ENCODE measurements at regions not wholly inside any gene's neighbourhood (a gene's known extent, or its start where the extent isn't known, plus 50 kb on each side); places are given as distances from the start of the nearest gene placed in this dataset.
"Not testable (repeated sequence)": the region's sequence is repeated elsewhere in the genome, so short reads cannot be mapped to it uniquely, and the experiment has no call there.

GRCh38 chr18:45339810-45340550 is 275.3 kb upstream of the SLC14A2 start:
- POLR2A ChIA-PET, result no interaction called here
- H3K36me3 Mint-ChIP-seq (ENCODE audit: low read depth), result no peaks in the 10 kb centered on the region
- CTCF ChIA-PET, result no interaction called here
- H3K4me3 Mint-ChIP-seq, result no peak overlapping the region
- no peaks in the 10 kb centered on the region for H3K4me1 Mint-ChIP-seq
- H3K27ac Mint-ChIP-seq, result no peak overlapping the region
- H3K27me3 Mint-ChIP-seq, result peaks cover 2% of the 10 kb centered on the region
- no peaks in the 10 kb centered on the region for H3K9me3 Mint-ChIP-seq
- DNase-seq, result no peak

GRCh38 chr18:45340884-45341283 is 274.4 kb upstream of the SLC14A2 start:
- ChIA-PET POLR2A (no interaction called here), CTCF (no interaction called here)
- no peak for DNase-seq
- Mint-ChIP-seq H3K27ac (no peak overlapping the region), H3K36me3 (ENCODE audit: low read depth) (no peaks in the 10 kb centered on the region), H3K27me3 (no peaks in the 10 kb centered on the region), H3K9me3 (no peaks in the 10 kb centered on the region), H3K4me1 (no peaks in the 10 kb centered on the region), H3K4me3 (no peak overlapping the region)

- CTCF ChIA-PET, result no interaction called here
- POLR2A ChIA-PET, result no interaction called here
These were observed 273.8 kb upstream of the SLC14A2 start for GRCh38 chr18:45341454-45341853.

GRCh38 chr18:45342166-45342565 is 273.1 kb upstream of the SLC14A2 start:
- no peaks in the 10 kb centered on the region for H3K27me3 Mint-ChIP-seq
- H3K9me3 Mint-ChIP-seq, result no peaks in the 10 kb centered on the region
- ChIA-PET POLR2A (no interaction called here), CTCF (no interaction called here)
- H3K4me3 Mint-ChIP-seq, result no peak overlapping the region
- H3K36me3 Mint-ChIP-seq (ENCODE audit: low read depth), result no peaks in the 10 kb centered on the region
- H3K4me1 Mint-ChIP-seq, result no peaks in the 10 kb centered on the region
- DNase-seq, result no peak
- H3K27ac Mint-ChIP-seq, result no peak overlapping the region

More at GRCh38 chr18:45341454-45341853, 273.8 kb upstream of the SLC14A2 start:
- no peak overlapping the region for H3K27ac Mint-ChIP-seq
- no peaks in the 10 kb centered on the region for H3K27me3 Mint-ChIP-seq
- no peak for DNase-seq
- no peaks in the 10 kb centered on the region for H3K4me1 Mint-ChIP-seq
- H3K9me3 Mint-ChIP-seq, result no peaks in the 10 kb centered on the region
- H3K4me3 Mint-ChIP-seq, result no peak overlapping the region
- H3K36me3 Mint-ChIP-seq (ENCODE audit: low read depth), result no peaks in the 10 kb centered on the region

- ChIA-PET POLR2A (no interaction called here), CTCF (no interaction called here)
- Mint-ChIP-seq H3K9me3 (no peaks in the 10 kb centered on the region), H3K4me3 (no peak overlapping the region), H3K27me3 (no peaks in the 10 kb centered on the region), H3K27ac (no peak overlapping the region), H3K4me1 (no peaks in the 10 kb centered on the region), H3K36me3 (ENCODE audit: low read depth) (no peaks in the 10 kb centered on the region)
- DNase-seq, result no peak
These were observed 272.6 kb upstream of the SLC14A2 start for GRCh38 chr18:45342653-45343052.

GRCh38 chr18:45343365-45343764 is 271.9 kb upstream of the SLC14A2 start:
- no peaks in the 10 kb centered on the region for H3K9me3 Mint-ChIP-seq
- DNase-seq, result no peak
- ChIA-PET CTCF (no interaction called here), POLR2A (no interaction called here)
- no peaks in the 10 kb centered on the region for H3K36me3 Mint-ChIP-seq (ENCODE audit: low read depth)
- no peaks in the 10 kb centered on the region for H3K27me3 Mint-ChIP-seq
- H3K27ac Mint-ChIP-seq, result no peak overlapping the region
- H3K4me1 Mint-ChIP-seq, result no peaks in the 10 kb centered on the region
- H3K4me3 Mint-ChIP-seq, result no peak overlapping the region

- CTCF ChIA-PET; H3K27ac Mint-ChIP-seq; DNase-seq; H3K4me3 Mint-ChIP-seq; H3K27me3 Mint-ChIP-seq; H3K36me3 Mint-ChIP-seq (ENCODE audit: low read depth); POLR2A ChIA-PET; H3K9me3 Mint-ChIP-seq; H3K4me1 Mint-ChIP-seq: not testable (repeated sequence)
These were observed 270.6 kb upstream of the SLC14A2 start for GRCh38 chr18:45344680-45345079.

GRCh38 chr18:45349019-45349418 is 266.3 kb upstream of the SLC14A2 start:
- no peaks in the 10 kb centered on the region for H3K36me3 Mint-ChIP-seq (ENCODE audit: low read depth)
- no peak overlapping the region for H3K4me3 Mint-ChIP-seq
- no peak for DNase-seq
- CTCF ChIA-PET, result no interaction called here
- POLR2A ChIA-PET, result no interaction called here
- no peaks in the 10 kb centered on the region for H3K27me3 Mint-ChIP-seq
- H3K27ac Mint-ChIP-seq, result no peak overlapping the region
- H3K9me3 Mint-ChIP-seq, result no peaks in the 10 kb centered on the region
- no peaks in the 10 kb centered on the region for H3K4me1 Mint-ChIP-seq

GRCh38 chr18:45349467-45349866 is 265.8 kb upstream of the SLC14A2 start:
- no peak overlapping the region for H3K27ac Mint-ChIP-seq
- no peaks in the 10 kb centered on the region for H3K27me3 Mint-ChIP-seq
- ChIA-PET POLR2A (no interaction called here), CTCF (no interaction called here)
- H3K9me3 Mint-ChIP-seq, result no peaks in the 10 kb centered on the region
- no peaks in the 10 kb centered on the region for H3K36me3 Mint-ChIP-seq (ENCODE audit: low read depth)
- DNase-seq, result no peak
- no peak overlapping the region for H3K4me3 Mint-ChIP-seq
- H3K4me1 Mint-ChIP-seq, result no peaks in the 10 kb centered on the region

GRCh38 chr18:45350404-45351156 is 264.7 kb upstream of the SLC14A2 start:
- Mint-ChIP-seq H3K4me3 (no peak overlapping the region), H3K4me1 (no peaks in the 10 kb centered on the region), H3K27me3 (no peaks in the 10 kb centered on the region), H3K9me3 (no peaks in the 10 kb centered on the region), H3K36me3 (ENCODE audit: low read depth) (no peaks in the 10 kb centered on the region), H3K27ac (no peak overlapping the region)
- ChIA-PET CTCF (no interaction called here), POLR2A (no interaction called here)
- DNase-seq, result no peak

GRCh38 chr18:45352874-45353273 is 262.4 kb upstream of the SLC14A2 start:
- H3K4me1 Mint-ChIP-seq, result no peaks in the 10 kb centered on the region
- no peaks in the 10 kb centered on the region for H3K27me3 Mint-ChIP-seq
- H3K9me3 Mint-ChIP-seq, result no peaks in the 10 kb centered on the region
- no peak for DNase-seq
- H3K36me3 Mint-ChIP-seq (ENCODE audit: low read depth), result no peaks in the 10 kb centered on the region
- no peak overlapping the region for H3K27ac Mint-ChIP-seq
- no peak overlapping the region for H3K4me3 Mint-ChIP-seq
- ChIA-PET CTCF (no interaction called here), POLR2A (no interaction called here)

GRCh38 chr18:45353530-45353929 is 261.7 kb upstream of the SLC14A2 start:
- POLR2A ChIA-PET, result no interaction called here
- no peak for DNase-seq
- Mint-ChIP-seq H3K9me3 (no peaks in the 10 kb centered on the region), H3K4me1 (no peaks in the 10 kb centered on the region), H3K36me3 (ENCODE audit: low read depth) (no peaks in the 10 kb centered on the region), H3K27me3 (no peaks in the 10 kb centered on the region), H3K27ac (no peak overlapping the region), H3K4me3 (no peak overlapping the region)
- CTCF ChIA-PET, result no interaction called here

- CTCF ChIA-PET, result no interaction called here
These were observed 259.2 kb upstream of the SLC14A2 start for GRCh38 chr18:45355944-45356520.

More at GRCh38 chr18:45355944-45356520, 259.2 kb upstream of the SLC14A2 start:
- H3K27me3 Mint-ChIP-seq, result no peaks in the 10 kb centered on the region
- no peaks in the 10 kb centered on the region for H3K4me1 Mint-ChIP-seq
- no peak overlapping the region for H3K4me3 Mint-ChIP-seq
- no peaks in the 10 kb centered on the region for H3K36me3 Mint-ChIP-seq (ENCODE audit: low read depth)
- DNase-seq, result no peak
- POLR2A ChIA-PET, result no interaction called here
- H3K27ac Mint-ChIP-seq, result no peak overlapping the region
- no peaks in the 10 kb centered on the region for H3K9me3 Mint-ChIP-seq

All from activated CD4-positive, alpha-beta T cell treated with anti-CD3 and anti-CD28 coated beads, Interleukin-2, amount 10 ng/mL, durations not matched to agents 7 days and 5 days (primary cell).